HG02798 (cell line): ENCODE measurements at regions not wholly inside any gene's neighbourhood (a gene's known extent, or its start where the extent isn't known, plus 50 kb on each side); places are given as distances from the start of the nearest gene placed in this dataset.
"Not testable (repeated sequence)": the region's sequence is repeated elsewhere in the genome, so short reads cannot be mapped to it uniquely, and the experiment has no call there.

ENCODE experiments used
- ATAC-seq: cut with Tn5 transposase; IDR thresholded peaks from one replicate; pipeline ENCODE4 v1.9.1; 2021; ENCODE audit warnings: mild to moderate bottlenecking; ENCODE audit not compliant: unreplicated experiment, poor library complexity

DNA sequence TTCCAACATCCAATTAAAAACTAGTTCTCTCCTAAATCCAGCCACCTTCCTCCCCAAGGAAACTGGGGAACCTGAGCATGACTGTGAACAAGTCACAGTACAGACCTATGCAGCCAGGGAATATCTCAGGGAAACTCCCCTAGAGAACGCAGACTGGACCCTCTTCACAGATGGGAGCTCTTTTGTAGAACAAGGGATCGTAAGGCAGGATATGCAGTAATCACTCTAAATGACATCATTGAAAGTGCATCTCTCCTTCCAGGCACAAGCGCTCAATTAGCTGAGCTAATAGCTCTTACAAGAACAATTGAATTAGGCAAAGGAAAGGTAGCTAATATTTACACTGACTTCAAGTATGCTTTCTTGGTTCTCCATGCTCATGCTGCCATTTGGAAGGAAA lies 1331.7 kb downstream of the UQCRFS1 start:
- no peak for ATAC-seq

- ATAC-seq: no peak
Measured at GRCh38 chr19:27876976-27877512, 1335.9 kb downstream of the UQCRFS1 start.

DNA sequence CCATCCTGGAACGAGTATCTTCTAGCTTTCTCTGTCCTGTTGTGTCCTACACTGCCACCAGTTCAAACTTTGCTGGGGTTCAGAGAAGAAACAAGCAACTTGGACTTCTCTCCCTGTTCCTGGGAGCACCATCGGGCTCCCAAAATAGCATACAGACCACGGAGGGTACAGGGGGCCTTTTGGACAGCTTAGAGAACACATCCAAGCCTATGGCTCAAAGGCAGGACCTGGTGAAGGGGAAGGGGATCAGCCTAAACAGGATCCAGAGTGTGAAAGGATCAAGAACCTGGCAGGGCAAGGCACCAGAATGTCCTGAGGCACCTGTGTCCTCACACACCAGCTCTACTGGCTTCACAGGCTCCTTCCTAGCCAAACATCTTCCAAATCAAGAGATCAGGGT lies 1336.5 kb downstream of the UQCRFS1 start:
- ATAC-seq: no peak

DNA sequence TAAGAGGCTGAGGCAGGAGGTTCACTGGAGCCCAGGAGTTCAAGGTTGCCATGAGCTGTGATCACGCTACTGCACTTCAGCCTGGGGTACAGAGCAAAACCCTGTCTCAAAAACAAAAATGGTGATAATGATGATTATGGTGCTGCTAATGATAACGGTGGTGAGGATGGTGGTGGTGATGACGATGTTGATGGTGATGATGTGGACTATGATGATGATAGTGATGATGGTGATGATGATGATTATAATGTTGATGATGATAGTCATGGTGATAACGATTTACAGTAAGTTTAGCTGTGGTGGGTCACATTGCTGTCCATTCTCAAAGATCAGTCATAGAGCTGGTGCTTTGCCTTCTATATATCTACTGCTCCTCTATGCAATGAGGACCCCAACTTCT lies 1340.6 kb downstream of the UQCRFS1 start:
- ATAC-seq: no peak

GRCh38 chr19:27870293-27870692 lies 1342.7 kb downstream of the UQCRFS1 start:
- no peak for ATAC-seq

- ATAC-seq: no peak
Measured at GRCh38 chr19:27868007-27868406, 1344.9 kb downstream of the UQCRFS1 start.

DNA sequence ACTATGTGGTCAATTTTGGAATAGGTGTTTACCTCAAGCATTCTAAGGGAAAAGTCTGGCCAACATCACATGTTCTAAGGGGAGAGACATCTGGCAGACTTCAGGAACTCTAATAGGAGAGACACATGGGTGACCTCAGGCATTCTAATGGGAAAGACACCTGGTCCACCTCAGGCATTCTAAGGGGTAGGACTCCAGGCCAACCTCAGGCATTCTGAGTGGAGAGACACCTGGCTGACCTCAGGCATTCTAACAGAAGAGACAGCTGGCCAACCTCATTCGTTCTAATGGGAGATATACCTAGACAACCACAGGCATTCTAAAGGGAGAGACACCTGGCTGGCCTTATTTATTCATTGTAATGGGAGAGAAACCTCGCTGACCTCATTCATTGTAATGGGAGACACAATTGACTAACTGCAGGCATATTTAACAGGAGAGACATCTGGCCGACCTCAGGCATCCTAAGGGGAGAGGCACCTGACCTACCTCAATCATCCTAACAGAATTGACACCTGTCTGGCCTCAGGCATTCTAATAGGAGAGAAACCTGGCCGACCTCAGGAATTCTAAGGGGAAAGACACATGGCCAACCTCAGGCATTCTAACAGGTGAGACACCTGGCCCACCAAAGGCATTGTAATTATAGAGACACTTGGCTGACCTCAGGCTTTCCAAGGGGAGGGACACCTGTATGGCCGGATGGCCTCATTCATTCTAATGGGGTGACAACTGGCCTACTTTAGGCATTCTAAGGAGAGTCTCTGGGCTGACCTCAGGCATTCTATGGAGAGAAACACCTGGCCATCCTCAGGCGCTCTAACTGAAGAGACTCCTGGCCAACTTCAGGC lies 1346.8 kb downstream of the UQCRFS1 start:
- no peak for ATAC-seq

GRCh38 chr19:27861411-27861975 lies 1351.5 kb downstream of the UQCRFS1 start:
- no peak for ATAC-seq

- no peak for ATAC-seq
Measured at GRCh38 chr19:27860309-27860934, 1352.5 kb downstream of the UQCRFS1 start.

- no peak for ATAC-seq
Measured at GRCh38 chr19:27859689-27860088, 1353.3 kb downstream of the UQCRFS1 start.

- no peak for ATAC-seq
Measured at GRCh38 chr19:27858981-27859581, 1353.9 kb downstream of the UQCRFS1 start.

DNA sequence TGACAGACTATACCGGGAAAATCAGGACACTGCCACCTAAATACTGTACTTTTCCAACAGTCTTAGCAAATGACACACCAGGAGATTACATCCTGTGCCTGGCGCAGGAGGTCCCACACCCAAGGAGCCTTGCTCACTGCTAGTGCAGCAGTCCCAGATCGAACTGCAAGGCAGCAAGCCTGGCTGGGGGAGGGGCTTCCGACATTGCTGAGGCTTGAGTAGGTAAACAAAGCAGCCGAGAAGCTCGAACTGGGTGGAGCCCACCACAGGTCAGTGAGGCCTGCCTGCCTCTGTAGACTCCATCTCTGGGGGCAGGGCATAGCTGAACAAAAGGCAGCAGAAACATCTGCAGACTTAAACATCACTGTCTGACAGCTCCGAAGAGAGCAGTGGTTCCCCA lies 1360.0 kb downstream of the UQCRFS1 start:
- not testable (repeated sequence) for ATAC-seq

DNA sequence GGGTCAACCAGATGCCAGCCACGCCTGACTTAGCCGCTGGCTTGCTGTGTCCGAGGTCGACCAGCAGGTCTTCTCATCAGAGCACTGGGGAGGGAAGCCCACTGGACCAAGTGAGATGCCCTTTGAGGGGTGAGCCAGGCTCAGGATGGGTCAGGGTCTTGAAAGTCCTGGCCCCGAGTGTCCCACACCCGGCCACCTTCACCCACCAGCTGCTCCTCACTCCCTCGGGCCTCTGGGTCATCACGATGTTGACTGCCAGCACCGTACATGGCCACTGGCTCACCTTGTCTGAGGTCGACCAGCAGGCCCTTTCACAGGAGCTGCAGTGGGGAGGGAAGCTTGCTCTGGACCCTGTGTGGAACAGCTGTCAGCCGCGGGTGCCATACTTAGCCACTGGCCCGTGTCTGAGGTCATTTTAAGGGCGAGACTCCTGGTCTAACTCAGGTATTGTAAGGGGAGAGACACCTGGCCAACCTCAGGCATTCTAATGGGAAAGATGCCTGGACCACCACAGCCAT lies 1361.3 kb downstream of the UQCRFS1 start:
- ATAC-seq: no peak

DNA sequence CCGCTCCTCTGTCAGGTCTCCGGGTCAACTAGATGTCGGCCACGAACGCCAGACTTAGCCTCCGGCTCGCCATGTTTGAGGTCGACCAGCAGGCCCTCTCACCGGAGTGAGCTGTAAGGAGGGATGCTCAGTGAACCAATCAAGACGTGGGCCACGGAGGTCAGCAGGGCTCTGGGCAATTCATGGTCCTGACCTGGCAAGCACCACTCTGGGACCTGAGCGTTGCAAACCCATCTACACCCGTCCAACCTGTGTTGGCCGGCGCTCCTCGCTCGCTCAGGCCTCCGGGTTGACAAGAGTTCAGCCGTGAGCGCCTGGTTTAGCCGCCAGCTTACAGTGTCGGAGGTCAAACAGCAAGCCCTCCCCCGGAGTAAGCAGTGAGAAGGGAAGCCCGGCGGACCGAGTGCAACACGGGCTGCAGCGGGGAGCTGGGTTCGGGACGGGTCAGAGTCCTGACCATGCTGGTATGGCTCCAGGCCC lies 1361.9 kb downstream of the UQCRFS1 start:
- no peak for ATAC-seq

GRCh38 chr19:27846944-27847343 lies 1366.0 kb downstream of the UQCRFS1 start:
- ATAC-seq: no peak

- no peak for ATAC-seq
Measured at GRCh38 chr19:27844261-27844660, 1368.7 kb downstream of the UQCRFS1 start.

DNA sequence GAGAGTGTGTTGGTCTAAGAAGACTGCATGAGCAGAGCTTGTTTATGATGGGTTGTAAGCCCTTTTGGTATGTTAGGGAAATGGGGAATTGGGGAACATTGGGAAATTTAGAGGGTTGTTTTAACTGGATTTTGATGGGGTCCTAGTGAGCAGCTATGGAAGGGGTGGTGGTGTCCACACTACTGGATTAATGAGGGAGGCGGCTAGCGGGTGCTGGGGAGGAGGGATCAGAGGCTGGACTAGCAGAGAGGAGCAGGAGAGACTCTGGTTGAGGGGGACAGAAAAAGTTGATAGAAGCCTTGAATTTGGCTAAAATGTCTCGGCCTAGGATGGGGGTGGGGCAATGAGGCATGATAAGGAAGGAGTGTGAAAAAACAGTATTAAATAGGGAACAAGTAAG lies 1369.1 kb downstream of the UQCRFS1 start:
- ATAC-seq: no peak

- no peak for ATAC-seq
Measured at GRCh38 chr19:27833031-27833430, 1379.9 kb downstream of the UQCRFS1 start.

GRCh38 chr19:27828829-27829228 lies 1384.1 kb downstream of the UQCRFS1 start:
- no peak for ATAC-seq

- no peak for ATAC-seq
Measured at GRCh38 chr19:27824108-27824507, 1388.8 kb downstream of the UQCRFS1 start.
